Left colon (tissue), 2 donors: ENCODE measurements at regions not wholly inside any gene's neighbourhood (a gene's known extent, or its start where the extent isn't known, plus 50 kb on each side); places are given as distances from the start of the nearest gene placed in this dataset.
"Not testable (repeated sequence)": the region's sequence is repeated elsewhere in the genome, so short reads cannot be mapped to it uniquely, and the experiment has no call there.

ENCODE experiments used
- ATAC-seq: fragments of 200-7000 bp; cut with Tn5 transposase; one replicate; pipeline ENCODE4 v1.9.1; 2020; ENCODE audit warnings: mild to moderate bottlenecking, moderate library complexity
- DNase-seq, 2 donors: peaks; one replicate each; pipeline ENCODE4 v3.0.0-alpha.2; 2020
- intact Hi-C, 2 donors: fragments of 100-400 bp; cut with DNase I in 1 of 2; cut with micrococcal nuclease in 1 of 2; formaldehyde crosslinking; loops; one replicate each; pipeline versions ENCODE4 v1.11.2 to v1.14.0; 2022; cut with DNase I, micrococcal nuclease
- donor health status: DM: no; HTN: no; CAD: no.
- donor health status: DM: yes; HTN: yes; CAD: no.

DNA sequence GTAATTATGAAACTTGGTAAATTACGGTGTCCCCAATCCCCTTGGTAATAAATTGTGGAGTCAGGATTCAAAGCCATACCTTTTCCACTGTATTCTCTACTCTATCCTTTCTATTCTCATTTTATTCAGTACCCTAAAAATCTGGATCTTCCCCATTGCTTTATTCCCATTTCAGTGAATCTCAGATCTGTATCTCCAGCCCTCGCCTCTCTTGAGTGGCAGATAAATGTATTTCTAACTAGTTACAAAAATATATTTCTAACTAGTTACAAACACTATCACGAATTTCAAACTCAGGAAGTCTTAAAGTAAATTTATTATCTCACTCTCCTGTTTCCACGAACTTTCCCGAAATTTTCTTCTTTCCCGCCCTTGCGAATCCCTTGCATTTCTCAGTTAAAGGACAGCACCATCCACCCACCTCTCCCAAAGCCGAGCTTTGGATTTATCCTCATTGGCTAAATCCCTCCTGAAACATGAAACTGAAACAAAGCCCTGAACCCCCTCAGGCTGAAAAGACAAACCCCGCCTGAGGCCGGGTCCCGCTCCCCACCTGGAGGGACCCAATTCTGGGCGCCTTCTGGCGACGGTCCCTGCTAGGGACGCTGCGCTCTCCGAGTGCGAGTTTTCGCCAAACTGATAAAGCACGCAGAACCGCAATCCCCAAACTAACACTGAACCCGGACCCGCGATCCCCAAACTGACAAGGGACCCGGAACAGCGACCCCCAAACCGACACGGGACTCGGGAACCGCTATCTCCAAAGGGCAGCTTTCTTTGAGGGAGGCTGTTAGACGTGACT lies 164.3 kb upstream of the PABPC3 start:
- DNase-seq, result no peak
- no peak for ATAC-seq
- intact Hi-C loops, result no loop called here

- ATAC-seq, DNase-seq, intact Hi-C loops: not testable (repeated sequence)
Observed at GRCh38 chr13:24933106-24934023, 162.6 kb upstream of the PABPC3 start.

GRCh38 chr13:24934024-24934385 lies 161.9 kb upstream of the PABPC3 start:
- DNase-seq, intact Hi-C loops, ATAC-seq: not testable (repeated sequence)

DNA sequence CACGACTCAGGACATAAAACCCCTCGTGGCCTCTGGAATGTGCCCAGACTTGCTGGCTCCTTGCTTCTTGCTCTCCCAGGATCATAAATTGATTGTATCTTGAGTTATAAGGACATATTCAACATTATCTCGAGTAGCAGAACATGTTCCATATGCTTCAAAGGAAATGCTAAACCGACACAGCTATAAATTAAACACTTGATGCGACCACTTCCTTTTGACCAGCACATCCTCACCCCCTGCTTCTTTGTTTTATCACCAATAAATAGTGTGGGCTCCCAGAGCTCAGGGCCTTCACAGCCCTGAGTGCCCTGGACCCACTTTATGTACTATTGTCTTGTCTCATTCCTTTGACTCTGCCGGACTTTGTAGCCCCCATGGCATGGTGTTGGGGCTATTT lies 157.0 kb upstream of the PABPC3 start:
- ATAC-seq (no peak), DNase-seq (no peak)
- intact Hi-C loops, result no loop called here

DNA sequence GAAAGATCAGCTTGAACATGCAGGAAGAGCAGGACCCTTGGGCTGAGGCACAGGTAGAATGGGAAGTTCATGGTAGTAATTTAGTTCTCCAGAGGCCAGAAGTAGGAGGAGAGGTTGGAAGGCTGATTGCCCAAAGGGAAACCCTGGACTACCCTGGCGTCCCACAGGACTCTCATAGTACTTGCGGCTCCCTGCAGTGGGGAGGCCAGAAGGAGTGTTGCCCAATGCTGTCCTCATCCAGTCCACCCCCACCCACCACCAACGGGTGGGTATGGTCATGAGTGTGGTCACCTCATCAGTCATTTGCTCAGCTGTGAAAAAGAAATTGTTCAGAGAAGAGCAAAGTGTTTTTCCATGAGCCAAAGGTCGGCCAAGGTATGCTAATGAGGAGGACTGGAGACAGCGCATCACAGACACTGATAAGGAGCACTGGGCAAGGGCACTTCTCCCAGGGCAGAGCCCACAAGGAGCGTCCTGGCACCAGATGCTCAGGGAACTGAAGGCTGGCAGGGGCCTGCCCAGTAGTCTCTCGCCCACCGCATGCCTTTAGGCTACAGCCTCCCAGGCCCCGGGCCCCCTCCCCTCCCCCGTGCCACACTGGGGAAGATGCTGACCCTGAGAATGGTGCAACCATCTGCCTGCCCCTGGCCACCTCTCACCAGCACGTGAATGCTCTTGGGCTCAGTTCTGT lies 154.8 kb upstream of the PABPC3 start:
- DNase-seq, intact Hi-C loops, ATAC-seq: not testable (repeated sequence)

GRCh38 chr13:24943136-24943535 lies 152.8 kb upstream of the PABPC3 start:
- intact Hi-C loops, result no loop called here
- no peak for DNase-seq
- no peak for ATAC-seq

- intact Hi-C loops, ATAC-seq, DNase-seq: not testable (repeated sequence)
Observed at GRCh38 chr13:24944073-24944472, 151.9 kb upstream of the PABPC3 start.

DNA sequence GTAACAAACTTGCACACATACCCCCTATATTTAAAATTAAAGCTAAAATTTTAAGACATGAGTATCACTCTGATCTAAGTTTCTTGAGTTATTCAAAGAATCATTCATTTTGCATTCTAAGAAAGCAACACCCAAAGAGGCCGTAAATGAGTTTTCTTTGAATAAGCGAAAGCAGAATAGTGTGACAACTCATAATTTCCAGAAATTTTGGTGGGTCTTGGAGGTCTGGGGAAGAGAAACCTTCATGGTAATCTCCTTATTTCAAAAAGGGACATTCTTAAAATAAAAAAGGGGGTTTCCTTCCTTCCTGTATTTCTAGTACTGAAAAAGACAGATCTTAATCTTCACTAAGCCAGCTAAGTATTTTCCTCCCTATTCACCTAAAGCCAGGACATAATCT lies 147.0 kb upstream of the PABPC3 start:
- ATAC-seq, intact Hi-C loops, DNase-seq: not testable (repeated sequence)

DNA sequence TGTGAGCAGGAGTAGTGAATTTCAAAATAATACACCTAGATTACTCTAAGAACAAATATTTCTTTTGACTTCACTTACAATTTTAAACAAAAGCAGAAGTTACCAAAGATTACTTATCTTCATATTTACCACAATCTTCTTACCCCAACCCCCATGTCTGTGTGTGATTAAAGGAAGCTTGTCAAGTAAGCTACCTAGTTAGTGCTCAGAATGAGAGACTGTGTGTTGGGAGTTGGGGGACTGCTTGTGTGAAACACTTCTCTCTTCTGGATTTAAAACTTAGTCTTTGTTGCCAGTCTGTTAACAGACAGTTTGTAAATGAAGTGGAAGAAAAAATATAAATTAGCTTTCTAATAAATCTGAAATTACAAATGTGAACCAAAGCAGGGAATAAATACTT lies 145.3 kb upstream of the PABPC3 start:
- intact Hi-C loops, DNase-seq, ATAC-seq: not testable (repeated sequence)

DNA sequence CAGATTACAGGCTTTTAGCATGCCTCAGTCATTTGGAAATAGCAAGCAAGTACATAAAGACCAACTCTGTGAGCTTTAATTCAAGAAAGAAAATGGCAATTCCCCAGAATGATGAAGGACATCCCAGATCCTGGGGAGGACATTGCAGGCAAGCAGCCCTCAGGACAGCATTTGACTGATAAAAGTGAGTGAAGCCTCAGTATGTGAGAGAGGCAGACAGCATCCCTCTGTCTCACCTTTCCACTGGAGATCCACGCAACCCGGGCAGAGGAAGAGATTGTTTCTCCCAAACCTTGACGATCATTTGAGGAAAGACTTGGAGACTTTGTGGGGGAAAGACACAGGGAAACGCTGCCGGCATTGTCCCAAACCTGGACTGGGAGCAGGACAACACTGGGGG lies 128.0 kb upstream of the PABPC3 start:
- ATAC-seq, DNase-seq, intact Hi-C loops: not testable (repeated sequence)

GRCh38 chr13:24968416-24968815 lies 127.5 kb upstream of the PABPC3 start:
- peak; percentile 44 for ATAC-seq
- DNase-seq, intact Hi-C loops: not testable (repeated sequence)

DNA sequence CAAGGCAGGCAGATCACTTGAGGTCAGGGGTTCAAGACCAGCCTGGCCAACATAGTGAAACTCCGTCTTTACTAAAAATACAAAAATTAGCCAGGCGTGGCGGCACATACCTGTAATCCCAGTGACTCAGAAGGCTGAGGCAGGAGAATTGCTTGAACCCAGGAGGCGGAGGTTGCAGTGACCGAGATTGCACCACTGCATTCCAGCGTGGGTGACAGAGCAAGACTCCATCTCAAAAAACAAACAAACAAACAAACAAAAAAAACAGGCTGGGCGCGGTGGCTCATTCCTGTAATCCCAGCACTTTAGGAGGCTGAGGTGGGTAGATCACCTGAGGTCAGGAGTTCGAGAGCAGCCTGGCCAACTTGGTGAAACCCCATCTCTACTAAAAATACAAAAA lies 122.8 kb upstream of the PABPC3 start:
- DNase-seq, intact Hi-C loops: not testable (repeated sequence)

DNA sequence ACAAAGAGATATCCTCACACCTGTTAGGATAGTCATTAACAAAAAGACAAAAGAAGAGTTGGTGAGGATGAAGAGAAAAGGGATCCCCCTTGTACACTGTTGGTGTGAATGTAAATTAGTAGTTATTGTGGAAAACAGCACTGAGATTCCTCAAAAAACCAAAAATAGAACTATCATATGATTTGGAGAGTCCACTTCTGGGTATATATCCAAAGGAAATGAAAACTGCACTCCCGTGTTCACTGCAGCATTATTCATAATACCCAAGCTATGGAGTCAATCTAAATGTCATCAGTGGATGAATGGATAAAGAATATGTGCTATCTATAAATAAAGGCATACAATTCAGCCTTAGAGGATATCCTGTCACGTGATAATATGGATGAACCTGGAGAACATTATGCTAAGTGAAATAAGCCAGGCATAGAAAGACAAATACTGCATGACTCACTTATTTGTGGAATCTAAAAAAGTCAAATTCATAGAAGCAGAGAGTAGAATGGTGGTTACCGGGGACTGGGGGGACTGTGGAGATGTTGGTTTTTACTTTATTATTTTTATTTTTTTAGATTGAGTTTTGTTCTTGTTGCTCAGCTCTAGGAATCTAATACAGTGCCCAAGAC lies 114.6 kb upstream of the PABPC3 start:
- ATAC-seq, intact Hi-C loops, DNase-seq: not testable (repeated sequence)

More for the DNA sequence above, 122.8 kb upstream of the PABPC3 start:
- not testable (repeated sequence) for ATAC-seq

GRCh38 chr13:24982333-24982999 lies 113.5 kb upstream of the PABPC3 start:
- DNase-seq, result peak; percentile 61 to 69
- peak; percentile 87 for ATAC-seq
- intact Hi-C loops, result no loop called here

DNA sequence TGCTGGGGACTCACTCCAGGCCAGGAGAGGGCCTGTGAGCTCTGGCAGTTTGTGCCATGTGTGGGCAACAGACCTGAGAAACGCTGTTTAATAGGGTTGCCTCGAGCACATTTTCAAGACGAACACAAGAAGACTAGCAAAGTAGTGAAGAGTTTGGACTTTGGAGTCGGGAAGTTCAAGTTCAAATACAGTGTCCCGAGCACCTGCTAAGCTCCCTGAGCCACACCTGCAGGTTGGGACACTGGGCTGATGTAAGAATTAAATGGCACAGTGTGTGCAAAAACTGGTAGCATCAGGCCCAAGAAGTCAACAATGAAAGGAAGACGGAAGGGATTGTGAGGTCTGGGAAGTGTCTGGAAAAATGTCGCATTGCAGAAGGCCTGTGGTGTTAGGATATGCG lies 112.8 kb upstream of the PABPC3 start:
- ATAC-seq (peak; percentile 81), DNase-seq (peak in 1 of 2 donors; percentile 30)
- intact Hi-C loops, result no loop called here

DNA sequence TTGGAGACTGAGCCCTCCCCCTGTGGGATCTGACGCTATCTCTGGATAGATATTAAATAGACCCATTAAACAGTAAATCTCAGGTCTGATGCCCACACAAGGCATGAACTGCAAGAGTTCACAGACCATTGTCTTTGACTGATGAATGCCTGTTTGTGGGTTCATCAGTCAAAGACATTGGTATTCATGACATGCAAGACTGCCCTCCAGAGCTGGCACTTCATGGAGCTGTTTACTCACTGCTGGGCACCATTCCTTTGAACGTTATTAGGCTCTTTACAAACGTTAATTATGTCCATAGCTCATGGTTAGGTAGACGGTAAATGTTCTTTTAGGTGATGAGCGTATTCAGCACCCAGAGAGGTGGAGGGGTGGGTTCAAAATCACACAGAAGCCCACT lies 111.8 kb upstream of the PABPC3 start:
- intact Hi-C loops, result no loop called here
- ATAC-seq, result no peak
- DNase-seq, result no peak

DNA sequence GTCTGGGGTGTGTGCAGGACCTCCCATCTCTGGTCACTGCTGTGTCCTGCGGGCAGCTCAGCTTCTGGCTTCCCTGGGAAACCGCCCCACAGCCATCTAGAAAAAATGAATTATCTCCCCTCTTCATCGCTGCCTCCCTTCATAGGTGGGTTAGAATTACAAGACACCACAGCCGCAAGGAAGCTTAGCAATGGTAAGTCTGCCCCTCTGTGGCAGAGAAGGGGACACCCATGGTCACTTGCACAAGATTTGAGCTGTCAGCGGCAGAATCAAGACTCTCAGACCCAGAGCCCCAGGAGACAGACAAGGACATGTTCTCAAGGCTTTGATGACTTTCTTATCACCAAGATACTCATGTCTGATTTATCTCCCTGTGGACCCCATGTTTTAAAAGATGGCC lies 110.8 kb upstream of the PABPC3 start:
- no peak for ATAC-seq
- intact Hi-C loops, result no loop called here
- no peak for DNase-seq

GRCh38 chr13:24985896-24986295 lies 110.0 kb upstream of the PABPC3 start:
- intact Hi-C loops, result no loop called here
- ATAC-seq (no peak), DNase-seq (no peak)
